ENCODE measurements at regions not wholly inside any gene's neighbourhood (a gene's known extent, or its start where the extent isn't known, plus 50 kb on each side); places are given as distances from the start of the nearest gene placed in this dataset.

- TF ChIP-seq POLR2A (IDR thresholded peaks at IDR 0.05) (no peak), CTCF (IDR thresholded peaks at IDR 0.05) (no peak)
These were observed 54.7 kb upstream of the FOXF1 start for GRCh38 chr16:86455640-86456039.

All from tibial nerve (tissue), 3 donors.